SU-DHL-6 (cell line): ENCODE measurements at regions not wholly inside any gene's neighbourhood (a gene's known extent, or its start where the extent isn't known, plus 50 kb on each side); places are given as distances from the start of the nearest gene placed in this dataset.

Source experiments
- H2AFZ ChIP-seq: fragments of 200-600 bp; sonication (generic); 2 replicates; pipeline ENCODE4 v1.6.1; 2014; ENCODE audit warnings: low read depth, mild to moderate bottlenecking, moderate library complexity, mixed read lengths, antibody characterized with exemption, low read length; ENCODE audit not compliant: severe bottlenecking
- H3F3A ChIP-seq: fragments of 200-600 bp; shearing (Covaris generic); 2 replicates; pipeline ENCODE4 v1.6.0; 2016; ENCODE audit warnings: antibody characterized with exemption, mild to moderate bottlenecking; ENCODE audit not compliant: insufficient read depth
- H3K27ac ChIP-seq: fragments of 200-600 bp; sonication (generic); 2 replicates; pipeline ENCODE4 v1.5.1; 2016; ENCODE audit warnings: low read depth, mild to moderate bottlenecking, low read length, moderate library complexity, mixed read lengths
- H3K27me3 ChIP-seq: fragments of 200-600 bp; sonication (generic), shearing (Covaris generic); 2 replicates; pipeline ENCODE4 v1.6.0; 2014; ENCODE audit warnings: mild to moderate bottlenecking, low read length
- H3K36me3 ChIP-seq: fragments of 200-600 bp; sonication (generic); 2 replicates; pipeline ENCODE4 v1.6.1; 2014; ENCODE audit warnings: mild to moderate bottlenecking, low read length, mixed read lengths
- H3K4me2 ChIP-seq: fragments of 300-600, 200-600 bp; shearing (Covaris generic), sonication (generic); 2 replicates; pipeline ENCODE4 v1.6.0; 2014; ENCODE audit warnings: low read length, low read depth, mild to moderate bottlenecking; ENCODE audit not compliant: poor library complexity, severe bottlenecking
- H3K4me3 ChIP-seq: fragments of 200-600 bp; sonication (generic); 2 replicates; pipeline ENCODE4 v1.5.1; 2014; ENCODE audit warnings: antibody characterized with exemption, low read length, mild to moderate bottlenecking, mixed read lengths; ENCODE audit not compliant: insufficient read depth, poor library complexity, severe bottlenecking
- H3K79me2 ChIP-seq: fragments of 200-600 bp; sonication (generic); 2 replicates; pipeline ENCODE4 v1.6.1; 2014; ENCODE audit warnings: mild to moderate bottlenecking, low read length, moderate library complexity; ENCODE audit not compliant: insufficient read depth
- H3K9ac ChIP-seq: fragments of 200-600 bp; sonication (generic); 2 replicates; pipeline ENCODE4 v1.7.0; 2014; ENCODE audit warnings: mild to moderate bottlenecking, low read length
- H3K9me2 ChIP-seq: fragments of 200-600 bp; sonication (generic); replicated peaks from 2 replicates; pipeline ENCODE4 v1.6.1; 2014; ENCODE audit warnings: low read length; ENCODE audit not compliant: insufficient read depth
- H3K9me3 ChIP-seq: fragments of 200-600 bp; sonication (generic); 2 replicates; pipeline ENCODE4 v1.6.1; 2014; ENCODE audit warnings: low read length, mixed read lengths; ENCODE audit not compliant: insufficient read depth
- H4K20me1 ChIP-seq: fragments of 200-600 bp; sonication (generic); 2 replicates; pipeline ENCODE4 v1.6.1; 2014; ENCODE audit warnings: low read depth, mild to moderate bottlenecking, antibody characterized with exemption, low read length, moderate library complexity, mixed read lengths
- EZH2phosphoT487 ChIP-seq: fragments of 200-600 bp; sonication (generic), shearing (Covaris generic); conservative IDR thresholded peaks from 2 replicates; pipeline ENCODE4 v1.6.1; 2018; ENCODE audit warnings: mild to moderate bottlenecking, antibody characterized with exemption, low read length, moderate library complexity, mixed read lengths
- TF ChIP-seq, protein P1 (sequence below): fragments of 200-600 bp; sonication (generic); IDR thresholded peaks from one replicate; pipeline ENCODE4 v1.5.1; 2017; ENCODE audit warnings: antibody characterized with exemption, mild to moderate bottlenecking, low read length, moderate library complexity; ENCODE audit not compliant: insufficient read depth, poor library complexity, severe bottlenecking

DNA sequence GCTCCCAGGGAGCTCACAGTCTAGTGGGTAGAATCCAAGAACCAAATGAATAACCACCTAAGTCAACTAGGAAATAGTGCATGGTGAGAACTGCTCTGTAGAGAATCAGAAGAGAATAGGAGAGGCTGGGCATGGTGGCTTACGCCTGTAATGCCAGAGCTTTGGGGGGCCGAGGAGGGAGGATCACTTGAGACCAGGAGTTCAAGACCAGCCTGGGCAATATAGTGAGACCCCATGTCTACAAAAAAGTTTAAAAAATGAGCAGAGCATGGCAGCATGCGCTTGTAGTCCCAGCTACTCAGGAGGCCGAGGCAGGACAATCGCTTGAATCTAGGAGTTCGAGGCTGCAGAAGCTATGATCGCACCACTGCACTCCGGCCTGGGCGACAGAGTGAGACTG, 122.3 kb upstream of the IRF2BP2 start:
- H3K9ac ChIP-seq = no peak overlapping the region
- no peaks in the 10 kb centered on the region for H4K20me1 ChIP-seq
- H3F3A ChIP-seq = no peaks in the 10 kb centered on the region
- no peak overlapping the region for H3K27ac ChIP-seq
- no peaks in the 10 kb centered on the region for H3K79me2 ChIP-seq
- no peak overlapping the region for H3K4me2 ChIP-seq
- H3K9me3 ChIP-seq = no peaks in the 10 kb centered on the region
- H2AFZ ChIP-seq = no peak overlapping the region
- H3K9me2 ChIP-seq = no peaks in the 10 kb centered on the region
- no peak overlapping the region for H3K4me3 ChIP-seq
- H3K36me3 ChIP-seq = no peaks in the 10 kb centered on the region
- no peaks in the 10 kb centered on the region for H3K27me3 ChIP-seq
- no peak for TF ChIP-seq EZH2phosphoT487
- TF ChIP-seq, protein P1, sequence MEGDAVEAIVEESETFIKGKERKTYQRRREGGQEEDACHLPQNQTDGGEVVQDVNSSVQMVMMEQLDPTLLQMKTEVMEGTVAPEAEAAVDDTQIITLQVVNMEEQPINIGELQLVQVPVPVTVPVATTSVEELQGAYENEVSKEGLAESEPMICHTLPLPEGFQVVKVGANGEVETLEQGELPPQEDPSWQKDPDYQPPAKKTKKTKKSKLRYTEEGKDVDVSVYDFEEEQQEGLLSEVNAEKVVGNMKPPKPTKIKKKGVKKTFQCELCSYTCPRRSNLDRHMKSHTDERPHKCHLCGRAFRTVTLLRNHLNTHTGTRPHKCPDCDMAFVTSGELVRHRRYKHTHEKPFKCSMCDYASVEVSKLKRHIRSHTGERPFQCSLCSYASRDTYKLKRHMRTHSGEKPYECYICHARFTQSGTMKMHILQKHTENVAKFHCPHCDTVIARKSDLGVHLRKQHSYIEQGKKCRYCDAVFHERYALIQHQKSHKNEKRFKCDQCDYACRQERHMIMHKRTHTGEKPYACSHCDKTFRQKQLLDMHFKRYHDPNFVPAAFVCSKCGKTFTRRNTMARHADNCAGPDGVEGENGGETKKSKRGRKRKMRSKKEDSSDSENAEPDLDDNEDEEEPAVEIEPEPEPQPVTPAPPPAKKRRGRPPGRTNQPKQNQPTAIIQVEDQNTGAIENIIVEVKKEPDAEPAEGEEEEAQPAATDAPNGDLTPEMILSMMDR = no peak

DNA sequence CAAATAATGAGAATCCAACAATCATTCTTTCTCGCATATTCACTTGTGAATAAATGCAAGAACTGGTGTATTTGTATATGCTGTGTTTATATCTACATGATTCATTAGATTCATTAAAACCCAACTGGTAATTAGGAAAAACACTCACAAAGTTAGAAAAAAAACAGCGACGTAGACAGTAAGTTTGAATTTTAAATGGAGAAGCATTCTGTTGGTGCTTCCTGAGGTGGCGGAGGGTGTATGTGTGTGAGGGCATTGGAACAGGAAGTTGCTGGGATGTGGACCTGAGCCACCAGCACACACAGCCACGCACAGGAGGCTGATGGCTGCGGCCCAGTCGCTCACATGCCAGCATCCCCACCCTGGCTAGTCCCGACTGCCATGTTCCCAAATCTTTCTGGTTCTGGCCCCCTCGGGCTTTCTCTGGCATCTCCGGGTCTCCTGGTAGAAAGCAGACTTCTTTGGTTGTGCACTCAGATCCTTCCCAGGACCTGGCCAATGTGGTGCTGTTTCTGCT, 121.6 kb upstream of the IRF2BP2 start:
- Histone ChIP-seq H4K20me1 (no peaks in the 10 kb centered on the region), H2AFZ (no peak overlapping the region), H3K9me3 (no peaks in the 10 kb centered on the region), H3F3A (no peaks in the 10 kb centered on the region), H3K27ac (no peak overlapping the region), H3K9ac (no peak overlapping the region), H3K4me2 (no peak overlapping the region), H3K27me3 (no peaks in the 10 kb centered on the region), H3K79me2 (no peaks in the 10 kb centered on the region), H3K4me3 (no peak overlapping the region), H3K9me2 (no peaks in the 10 kb centered on the region), H3K36me3 (no peaks in the 10 kb centered on the region)
- TF ChIP-seq, protein P1 = no peak
- no peak for TF ChIP-seq EZH2phosphoT487

DNA sequence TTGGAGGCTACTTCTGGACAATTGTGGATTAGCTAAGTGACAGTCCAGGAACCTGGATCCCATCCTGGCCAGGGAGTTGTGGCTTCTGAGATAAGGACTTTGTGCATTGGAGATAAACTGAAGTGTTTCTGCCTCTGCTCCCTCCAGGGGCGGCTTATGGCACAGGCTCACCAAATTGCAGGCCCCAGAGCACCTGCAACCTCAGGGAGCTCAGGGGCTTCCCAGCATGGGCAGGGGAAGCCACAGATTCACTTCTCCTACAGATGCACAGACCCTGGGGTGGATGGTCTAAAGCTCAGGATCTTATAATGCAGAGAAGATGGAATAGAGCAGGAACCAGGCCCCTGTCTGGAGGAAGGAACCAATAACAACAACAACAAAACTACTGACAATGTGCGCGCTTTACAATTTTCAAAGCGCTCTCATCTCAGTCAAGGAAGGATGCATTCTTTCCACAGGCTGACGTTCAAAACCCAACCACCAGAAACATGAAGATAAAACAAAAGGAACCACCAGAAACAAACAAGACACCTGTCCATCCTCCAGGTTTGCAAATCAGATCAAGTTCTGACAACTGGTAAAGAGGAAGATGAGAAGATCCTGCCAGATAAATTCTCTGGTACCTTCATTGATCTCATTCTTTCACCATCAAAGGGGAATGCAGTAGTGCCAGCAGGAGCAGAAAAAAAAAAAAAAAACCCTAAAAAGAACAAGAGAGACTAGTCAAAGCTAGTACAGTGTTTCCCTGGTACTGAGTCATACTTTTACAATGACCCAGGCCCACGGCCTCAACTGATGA, 121.0 kb upstream of the IRF2BP2 start:
- Histone ChIP-seq H3K9me3 (no peaks in the 10 kb centered on the region), H3K36me3 (no peaks in the 10 kb centered on the region), H3K79me2 (no peaks in the 10 kb centered on the region), H4K20me1 (no peaks in the 10 kb centered on the region), H3K4me3 (no peak overlapping the region), H3K27me3 (no peaks in the 10 kb centered on the region), H3K9me2 (no peaks in the 10 kb centered on the region), H3K9ac (no peak overlapping the region; the same call in 1 of the 2 replicates), H3F3A (no peaks in the 10 kb centered on the region), H2AFZ (peak overlapping the region; percentile 22), H3K4me2 (no peak overlapping the region), H3K27ac (0 out of 2 replicates have a peak overlapping the region, but pooled peaks have one; percentile 16)
- TF ChIP-seq, protein P1 = no peak
- TF ChIP-seq EZH2phosphoT487 = no peak
